Liver (tissue), 8 donors: ENCODE measurements at regions not wholly inside any gene's neighbourhood (a gene's known extent, or its start where the extent isn't known, plus 50 kb on each side); places are given as distances from the start of the nearest gene placed in this dataset.

Experiments
- DNase-seq: peaks from one replicate; pipeline ENCODE4 v3.0.0-alpha.2; 2017; ENCODE audit warnings: low spot score
- H3K27ac ChIP-seq, 2 donors: one replicate each; pipeline ENCODE4 v1.7.0; 2013; ENCODE audit warnings: inconsistent platforms in 2 of 2, low read length in 2 of 2, control low read depth in 1 of 2, low read depth in 1 of 2, mild to moderate bottlenecking in 1 of 2
- H3K27me3 ChIP-seq, 4 donors: one replicate each; pipeline versions ENCODE4 v1.6.1 to v1.7.0; 2013; ENCODE audit warnings: low read length in 3 of 4, inconsistent platforms in 1 of 4, mild to moderate bottlenecking in 1 of 4, moderate library complexity in 1 of 4; ENCODE audit not compliant: control insufficient read depth in 4 of 4, insufficient read depth in 4 of 4
- H3K36me3 ChIP-seq, 4 donors: one replicate each; pipeline versions ENCODE4 v1.6.1 to v1.7.0; 2013; ENCODE audit warnings: low read length in 3 of 4, mild to moderate bottlenecking in 3 of 4, low read depth in 1 of 4, moderate library complexity in 1 of 4; ENCODE audit not compliant: control insufficient read depth in 4 of 4, insufficient read depth in 3 of 4
- H3K4me1 ChIP-seq, 4 donors: one replicate each; pipeline versions ENCODE4 v1.6.1 to v1.7.0; 2013; ENCODE audit warnings: low read length in 3 of 4, mild to moderate bottlenecking in 3 of 4, moderate library complexity in 1 of 4; ENCODE audit not compliant: control insufficient read depth in 4 of 4, insufficient read depth in 4 of 4
- H3K4me3 ChIP-seq, 3 donors: one replicate each; pipeline versions ENCODE4 v1.6.1 to v1.7.0; 2013; ENCODE audit warnings: low read length in 3 of 3, control low read depth in 1 of 3, low read depth in 1 of 3, mild to moderate bottlenecking in 1 of 3
- H3K9ac ChIP-seq, 2 donors: one replicate each; pipeline ENCODE4 v1.7.0; 2013; ENCODE audit warnings: low read length in 2 of 2, mild to moderate bottlenecking in 2 of 2, moderate library complexity in 2 of 2, control low read depth in 1 of 2, low read depth in 1 of 2
- H3K9me3 ChIP-seq, 4 donors: one replicate each; pipeline versions ENCODE4 v1.6.1 to v1.7.0; 2013; ENCODE audit warnings: low read length in 3 of 4; ENCODE audit not compliant: control insufficient read depth in 4 of 4
- ATF3 ChIP-seq: IDR thresholded peaks from 2 replicates; pipeline ENCODE4 v1.6.1; 2016; ENCODE audit warnings: antibody characterized with exemption
- CTCF ChIP-seq: fragments of 150-350 bp; IDR thresholded peaks from 2 replicates; pipeline ENCODE4 v1.5.1; 2017; ENCODE audit warnings: improper control_type of control experiment, low read depth, low read length; ENCODE audit not compliant: missing input control
- EGR1 ChIP-seq, 2 donors: IDR thresholded peaks; 2 replicates each; pipeline ENCODE4 v1.6.1; 2016 to 2018; ENCODE audit warnings: antibody characterized with exemption in 2 of 2, low read depth in 2 of 2
- FOXA1 ChIP-seq: IDR thresholded peaks from 2 replicates; pipeline ENCODE4 v1.6.1; 2016; ENCODE audit warnings: antibody characterized with exemption
- HNF4A ChIP-seq, 2 donors: conservative IDR thresholded peaks; 2 replicates each; pipeline ENCODE4 v1.6.1; 2016; ENCODE audit warnings: antibody characterized with exemption in 2 of 2, mild to moderate bottlenecking in 2 of 2
- HNF4G ChIP-seq: IDR thresholded peaks from 2 replicates; pipeline ENCODE4 v1.6.1; 2016; ENCODE audit warnings: antibody characterized with exemption
- JUND ChIP-seq, 2 donors: IDR thresholded peaks; 2 replicates each; pipeline ENCODE4 v1.6.1; 2016; ENCODE audit warnings: antibody characterized with exemption in 2 of 2
- MAX ChIP-seq: IDR thresholded peaks from 2 replicates; pipeline ENCODE4 v1.6.1; 2016; ENCODE audit warnings: antibody characterized with exemption
- NR2F2 ChIP-seq: IDR thresholded peaks from 2 replicates; pipeline ENCODE4 v1.6.1; 2016; ENCODE audit warnings: antibody characterized with exemption
- RAD21 ChIP-seq, 2 donors: IDR thresholded peaks; 2 replicates each; pipeline ENCODE4 v1.6.1; 2016; ENCODE audit warnings: antibody characterized with exemption in 2 of 2, mild to moderate bottlenecking in 2 of 2
- REST ChIP-seq: IDR thresholded peaks from 2 replicates; pipeline ENCODE4 v1.6.1; 2016; ENCODE audit warnings: antibody characterized with exemption, mild to moderate bottlenecking
- RXRA ChIP-seq, 2 donors: IDR thresholded peaks; 2 replicates each; pipeline ENCODE4 v1.6.1; 2017 to 2018; ENCODE audit warnings: antibody characterized with exemption in 2 of 2, mild to moderate bottlenecking in 1 of 2
- TAF1 ChIP-seq: conservative IDR thresholded peaks from 2 replicates; pipeline ENCODE4 v1.6.1; 2016; ENCODE audit warnings: antibody characterized with exemption, mild to moderate bottlenecking
- YY1 ChIP-seq: IDR thresholded peaks from 2 replicates; pipeline ENCODE4 v1.6.1; 2016; ENCODE audit warnings: antibody characterized with exemption, mild to moderate bottlenecking
- ZBTB33 ChIP-seq: IDR thresholded peaks from 2 replicates; pipeline ENCODE4 v1.6.1; 2016; ENCODE audit warnings: antibody characterized with exemption
- WGBS: extraction: QIAGEN DNeasy Blood & Tissue Kit; methylation state at CpG from one replicate; pipeline ENCODE4 v1.1.7; 2013; 5-methylcytosine and 5-hydroxymethylcytosine counted together
- donor health status: healthy.
- donor health status: healthy.
- donor health status: healthy.
- donor health status: healthy.
- donor health status: healthy.

DNA sequence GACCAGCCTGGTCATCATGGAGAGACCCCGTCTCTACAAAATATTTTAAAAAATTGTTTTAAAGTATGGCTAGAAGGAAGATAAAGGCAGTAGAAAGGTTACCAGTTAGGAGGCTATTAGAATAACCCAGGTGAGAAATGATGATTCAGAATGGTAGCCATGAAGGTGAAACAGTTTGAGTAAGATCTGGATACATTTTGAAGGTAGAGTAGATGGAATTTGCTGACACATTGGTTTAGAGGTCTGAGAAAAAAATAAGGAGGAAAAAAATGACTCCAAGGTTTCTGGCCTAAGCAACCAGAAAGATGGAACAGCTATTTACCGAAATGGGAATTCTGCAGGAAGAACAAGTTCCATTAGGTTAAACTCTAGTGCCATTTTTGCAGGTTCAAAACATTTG, 167.9 kb upstream of the TAB2 start:
- Histone ChIP-seq H3K4me1 (no peaks in the 10 kb centered on the region), H3K27ac (no peak overlapping the region), H3K9me3 (no peaks in the 10 kb centered on the region), H3K27me3 (no peaks in the 10 kb centered on the region), H3K36me3 (no peaks in the 10 kb centered on the region), H3K4me3 (no peak overlapping the region), H3K9ac (no peak overlapping the region)
- no peak for DNase-seq
- WGBS: 90% methylated on average over 2 of the region's 2 CpGs
- no peak for TF ChIP-seq JUND (IDR thresholded peaks at IDR 0.05)
- TF ChIP-seq EGR1 (IDR thresholded peaks at IDR 0.05; ENCODE audit: low read depth in 2 of 2): no peak
- TF ChIP-seq TAF1: no peak
- no peak for TF ChIP-seq RAD21 (IDR thresholded peaks at IDR 0.05)
- no peak for TF ChIP-seq RXRA (IDR thresholded peaks at IDR 0.05)
- no peak for TF ChIP-seq ZBTB33
- no peak for TF ChIP-seq FOXA1
- no peak for TF ChIP-seq YY1

- Histone ChIP-seq H3K36me3 (no peaks in the 10 kb centered on the region), H3K9me3 (no peaks in the 10 kb centered on the region), H3K9ac (no peak overlapping the region), H3K27ac (no peak overlapping the region), H3K27me3 (no peaks in the 10 kb centered on the region), H3K4me3 (no peak overlapping the region), H3K4me1 (no peaks in the 10 kb centered on the region)
- TF ChIP-seq HNF4A (conservative IDR thresholded peaks at IDR 0.05): no peak
- TF ChIP-seq CTCF: no peak
- TF ChIP-seq FOXA1: no peak
- TF ChIP-seq NR2F2: no peak
- TF ChIP-seq EGR1 (IDR thresholded peaks at IDR 0.05; ENCODE audit: low read depth in 2 of 2): no peak
- TF ChIP-seq HNF4G: no peak
- TF ChIP-seq RXRA (IDR thresholded peaks at IDR 0.05): no peak
- TF ChIP-seq REST: no peak
- no peak for TF ChIP-seq TAF1
- TF ChIP-seq ZBTB33: no peak
- no peak for TF ChIP-seq ATF3
- TF ChIP-seq RAD21 (IDR thresholded peaks at IDR 0.05): no peak
- no peak for TF ChIP-seq MAX
- 93% methylated on average over 4 of the region's 4 CpGs for WGBS
- no peak for DNase-seq
Observed at GRCh38 chr6:149150301-149150700, 167.2 kb upstream of the TAB2 start.
